ENCODE measurements at regions not wholly inside any gene's neighbourhood (a gene's known extent, or its start where the extent isn't known, plus 50 kb on each side); places are given as distances from the start of the nearest gene placed in this dataset.

GRCh38 chr7:25572423-25572822 lies 344.1 kb upstream of the NPVF start:
- TF ChIP-seq POLR2A (IDR thresholded peaks at IDR 0.05): no peak
- TF ChIP-seq, protein P1, sequence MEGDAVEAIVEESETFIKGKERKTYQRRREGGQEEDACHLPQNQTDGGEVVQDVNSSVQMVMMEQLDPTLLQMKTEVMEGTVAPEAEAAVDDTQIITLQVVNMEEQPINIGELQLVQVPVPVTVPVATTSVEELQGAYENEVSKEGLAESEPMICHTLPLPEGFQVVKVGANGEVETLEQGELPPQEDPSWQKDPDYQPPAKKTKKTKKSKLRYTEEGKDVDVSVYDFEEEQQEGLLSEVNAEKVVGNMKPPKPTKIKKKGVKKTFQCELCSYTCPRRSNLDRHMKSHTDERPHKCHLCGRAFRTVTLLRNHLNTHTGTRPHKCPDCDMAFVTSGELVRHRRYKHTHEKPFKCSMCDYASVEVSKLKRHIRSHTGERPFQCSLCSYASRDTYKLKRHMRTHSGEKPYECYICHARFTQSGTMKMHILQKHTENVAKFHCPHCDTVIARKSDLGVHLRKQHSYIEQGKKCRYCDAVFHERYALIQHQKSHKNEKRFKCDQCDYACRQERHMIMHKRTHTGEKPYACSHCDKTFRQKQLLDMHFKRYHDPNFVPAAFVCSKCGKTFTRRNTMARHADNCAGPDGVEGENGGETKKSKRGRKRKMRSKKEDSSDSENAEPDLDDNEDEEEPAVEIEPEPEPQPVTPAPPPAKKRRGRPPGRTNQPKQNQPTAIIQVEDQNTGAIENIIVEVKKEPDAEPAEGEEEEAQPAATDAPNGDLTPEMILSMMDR (IDR thresholded peaks at IDR 0.05): no peak
- Histone ChIP-seq H3K27ac (no peak overlapping the region), H3K9me3 (no peaks in the 10 kb centered on the region), H3K4me1 (peaks cover 4% of the 10 kb centered on the region), H3K4me3 (no peak overlapping the region), H3K36me3 (replicated peaks in 1 of 2; ENCODE audit: insufficient read depth in 1 of 2, low read depth in 2 of 2) (no peaks in the 10 kb centered on the region), H3K27me3 (no peaks in the 10 kb centered on the region)
- ATAC-seq (no peak), DNase-seq (no peak)
- intact Hi-C loops (cut with DNase I): no loop called here
- WGBS, 2 donors: 70 to 74% methylated on average over 2 of the region's 2 CpGs

DNA sequence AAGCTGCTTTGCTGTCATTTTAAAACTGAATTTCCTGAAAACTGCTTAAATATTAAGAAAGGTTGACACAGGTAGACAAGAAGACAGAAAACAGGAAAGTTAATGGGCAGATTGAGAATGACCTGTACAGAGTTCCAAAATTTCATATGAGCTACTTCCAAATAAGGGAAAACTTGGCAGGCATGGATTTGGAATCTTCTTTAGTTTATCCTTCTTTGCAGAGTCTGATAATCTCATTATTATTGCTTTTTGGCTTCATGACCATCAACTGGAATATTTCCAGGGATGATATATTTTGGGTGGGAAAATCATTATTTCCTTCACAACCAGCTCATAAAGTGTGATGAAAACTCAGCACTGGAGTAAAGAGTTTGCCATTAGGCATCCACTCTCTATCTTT lies 346.5 kb upstream of the NPVF start:
- no peaks in the 10 kb centered on the region for H3K9me3 ChIP-seq
- no peak overlapping the region for H3K4me3 ChIP-seq
- H3K27me3 ChIP-seq: no peaks in the 10 kb centered on the region
- no peaks in the 10 kb centered on the region for H3K4me1 ChIP-seq
- ATAC-seq (no peak), DNase-seq (no peak)
- no peaks in the 10 kb centered on the region for H3K36me3 ChIP-seq (replicated peaks in 1 of 2; ENCODE audit: insufficient read depth in 1 of 2, low read depth in 2 of 2)
- intact Hi-C loops (cut with DNase I): no loop called here
- H3K27ac ChIP-seq: no peak overlapping the region
- TF ChIP-seq, protein P1 (IDR thresholded peaks at IDR 0.05): no peak
- TF ChIP-seq POLR2A (IDR thresholded peaks at IDR 0.05): no peak

DNA sequence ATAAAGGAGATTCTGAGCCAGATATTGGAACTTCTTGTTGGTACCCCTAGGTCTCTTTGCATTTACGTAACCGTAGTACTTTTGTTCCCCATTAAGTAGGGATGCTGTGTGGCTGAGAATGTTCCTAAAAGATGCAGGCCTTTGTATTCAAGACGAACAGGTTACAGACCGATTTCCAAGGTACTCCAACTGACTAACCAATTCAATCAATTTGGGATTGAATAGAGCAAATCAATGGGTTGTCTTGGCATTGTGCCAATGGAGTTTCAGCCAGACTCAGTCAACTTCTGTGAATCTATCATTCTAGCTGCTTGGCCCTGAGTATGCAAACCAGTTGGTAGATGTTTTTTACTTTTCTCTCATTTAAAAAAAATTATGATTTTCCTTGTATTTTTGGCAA lies 347.3 kb upstream of the NPVF start:
- no peaks in the 10 kb centered on the region for H3K4me1 ChIP-seq
- no peak for DNase-seq
- H3K36me3 ChIP-seq (replicated peaks in 1 of 2; ENCODE audit: insufficient read depth in 1 of 2, low read depth in 2 of 2): no peaks in the 10 kb centered on the region
- H3K27ac ChIP-seq: no peak overlapping the region
- H3K9me3 ChIP-seq: no peaks in the 10 kb centered on the region
- no peak for ATAC-seq
- H3K4me3 ChIP-seq: no peak overlapping the region
- 82 to 86% methylated on average over 4 of the region's 4 CpGs for WGBS, 2 donors
- TF ChIP-seq, protein P1 (IDR thresholded peaks at IDR 0.05): no peak
- no peak for TF ChIP-seq POLR2A (IDR thresholded peaks at IDR 0.05)
- intact Hi-C loops (cut with DNase I): no loop called here
- no peaks in the 10 kb centered on the region for H3K27me3 ChIP-seq

GRCh38 chr7:25578991-25579777 lies 350.9 kb upstream of the NPVF start:
- H3K36me3 ChIP-seq (replicated peaks in 1 of 2; ENCODE audit: insufficient read depth in 1 of 2, low read depth in 2 of 2): no peaks in the 10 kb centered on the region
- no peak overlapping the region for H3K27ac ChIP-seq
- H3K27me3 ChIP-seq: no peaks in the 10 kb centered on the region
- H3K9me3 ChIP-seq: no peaks in the 10 kb centered on the region
- WGBS, 2 donors: 44 to 60% methylated on average over 3 of the region's 3 CpGs
- no peak overlapping the region for H3K4me3 ChIP-seq
- ATAC-seq (no peak), DNase-seq (no peak)
- TF ChIP-seq, protein P1 (IDR thresholded peaks at IDR 0.05): no peak
- no peak for TF ChIP-seq POLR2A (IDR thresholded peaks at IDR 0.05)
- intact Hi-C loops (cut with DNase I): no loop called here
- no peaks in the 10 kb centered on the region for H3K4me1 ChIP-seq

DNA sequence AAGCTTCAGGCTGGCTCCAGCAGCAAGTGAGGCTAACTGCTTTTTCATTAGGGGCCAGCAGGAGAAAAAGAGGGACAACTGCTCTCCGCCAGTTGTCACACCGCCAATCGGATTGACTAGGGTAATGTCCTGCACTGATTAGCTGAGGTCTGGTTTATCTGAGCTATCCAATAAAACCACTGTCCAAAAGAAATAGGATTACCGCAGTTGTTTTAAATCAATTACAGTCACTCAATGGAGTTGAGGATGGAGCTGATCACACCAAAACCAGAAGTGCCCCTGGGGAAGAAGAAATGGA lies 351.4 kb upstream of the NPVF start:
- WGBS, 2 donors: 76 to 96% methylated on average over 4 of the region's 4 CpGs
- DNase-seq (no peak), ATAC-seq (no peak)
- no peaks in the 10 kb centered on the region for H3K9me3 ChIP-seq
- H3K4me1 ChIP-seq: no peaks in the 10 kb centered on the region
- no peaks in the 10 kb centered on the region for H3K36me3 ChIP-seq (replicated peaks in 1 of 2; ENCODE audit: insufficient read depth in 1 of 2, low read depth in 2 of 2)
- intact Hi-C loops (cut with DNase I): no loop called here
- TF ChIP-seq POLR2A (IDR thresholded peaks at IDR 0.05): no peak
- TF ChIP-seq, protein P1 (IDR thresholded peaks at IDR 0.05): no peak
- H3K27ac ChIP-seq: no peak overlapping the region
- H3K27me3 ChIP-seq: no peaks in the 10 kb centered on the region
- H3K4me3 ChIP-seq: no peak overlapping the region
